RPMI8226 (cell line): ENCODE measurements at regions not wholly inside any gene's neighbourhood (a gene's known extent, or its start where the extent isn't known, plus 50 kb on each side); places are given as distances from the start of the nearest gene placed in this dataset.

Experiments
- DNase-seq: peaks from one replicate; pipeline ENCODE4 v3.0.0-alpha.2; 2015

DNA sequence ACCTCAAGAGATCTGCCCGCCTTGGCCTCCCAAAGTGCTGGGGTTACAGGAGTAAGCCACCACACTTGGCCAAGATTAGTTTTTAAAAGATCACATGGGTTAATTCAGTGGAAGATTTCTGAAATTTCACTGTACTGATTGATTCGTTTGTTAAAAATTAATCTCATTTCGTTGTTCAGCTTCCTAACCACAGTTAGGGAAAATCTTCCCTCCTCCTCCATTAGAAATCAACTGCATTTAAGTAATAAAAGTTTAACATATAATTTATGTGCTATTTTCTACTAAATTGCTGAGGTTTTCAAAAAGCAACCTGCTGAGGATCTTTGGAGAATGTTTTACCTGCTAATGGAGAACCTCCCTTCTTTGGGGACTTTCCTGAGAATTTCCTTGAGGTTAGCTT lies 522.4 kb downstream of the GATA3 start:
- no peak for DNase-seq

GRCh38 chr10:8577686-8578085 lies 523.2 kb downstream of the GATA3 start:
- DNase-seq, result no peak

GRCh38 chr10:8581521-8582225 lies 527.2 kb downstream of the GATA3 start:
- DNase-seq, result no peak

- DNase-seq, result no peak
These were observed 528.6 kb downstream of the GATA3 start for GRCh38 chr10:8583096-8583495.

- no peak for DNase-seq
These were observed 530.2 kb downstream of the GATA3 start for GRCh38 chr10:8584666-8585065.

DNA sequence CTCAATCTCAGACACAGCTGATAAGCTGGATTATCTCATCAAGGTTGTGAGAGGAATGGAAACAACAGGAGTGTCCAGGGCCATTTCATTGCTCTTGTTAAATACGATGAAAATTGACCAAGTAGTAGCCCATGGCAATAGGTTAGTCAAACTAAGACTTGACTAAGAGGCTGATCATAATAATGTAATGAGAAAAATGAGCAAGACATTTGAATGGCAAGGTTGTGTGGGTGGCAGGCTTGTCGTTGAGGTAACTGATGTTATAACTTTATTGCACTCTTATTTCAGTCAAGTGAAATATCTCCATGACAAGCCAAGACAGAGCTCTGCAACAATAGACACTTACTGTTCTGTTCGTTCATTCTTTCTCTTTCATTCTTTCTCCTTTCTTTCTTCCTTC lies 532.0 kb downstream of the GATA3 start:
- DNase-seq, result no peak

DNA sequence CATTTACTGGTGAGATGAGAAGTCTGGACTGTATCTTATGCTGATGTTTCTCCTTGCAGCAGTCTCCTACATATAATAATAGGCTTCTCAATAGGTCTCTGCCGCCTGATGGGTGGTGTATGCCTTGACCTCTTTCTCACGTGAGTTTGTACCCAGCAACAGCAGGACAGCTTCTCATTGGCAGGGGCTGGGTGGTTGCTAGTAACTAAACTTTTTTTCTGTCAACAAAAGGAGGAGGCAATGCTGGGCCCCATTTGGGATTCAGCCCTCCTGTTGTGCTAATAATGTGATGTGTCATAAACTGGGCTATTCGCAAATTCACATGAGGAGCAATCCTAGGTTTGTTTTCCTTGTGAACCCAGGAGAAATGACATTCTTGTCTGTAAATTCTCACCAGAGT lies 533.6 kb downstream of the GATA3 start:
- no peak for DNase-seq

DNA sequence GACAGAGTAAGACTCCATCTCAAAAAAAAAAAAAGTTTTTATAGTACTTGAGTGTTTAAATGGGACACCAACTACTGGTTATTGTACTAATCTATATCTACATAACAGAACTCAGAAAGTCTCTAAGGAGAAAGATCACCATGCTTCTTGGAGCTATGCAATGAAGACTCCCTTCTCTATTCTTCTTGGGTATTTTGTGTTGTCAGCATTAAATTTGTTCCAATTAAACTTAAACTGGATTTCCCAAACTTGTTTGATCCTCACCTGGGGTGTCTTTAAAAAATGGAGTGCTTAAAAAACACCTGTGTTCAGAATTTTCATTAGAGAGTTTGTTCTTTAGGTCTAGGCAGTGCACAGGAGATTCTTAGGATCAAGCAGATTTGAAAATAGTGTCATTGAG lies 536.0 kb downstream of the GATA3 start:
- DNase-seq, result no peak

DNA sequence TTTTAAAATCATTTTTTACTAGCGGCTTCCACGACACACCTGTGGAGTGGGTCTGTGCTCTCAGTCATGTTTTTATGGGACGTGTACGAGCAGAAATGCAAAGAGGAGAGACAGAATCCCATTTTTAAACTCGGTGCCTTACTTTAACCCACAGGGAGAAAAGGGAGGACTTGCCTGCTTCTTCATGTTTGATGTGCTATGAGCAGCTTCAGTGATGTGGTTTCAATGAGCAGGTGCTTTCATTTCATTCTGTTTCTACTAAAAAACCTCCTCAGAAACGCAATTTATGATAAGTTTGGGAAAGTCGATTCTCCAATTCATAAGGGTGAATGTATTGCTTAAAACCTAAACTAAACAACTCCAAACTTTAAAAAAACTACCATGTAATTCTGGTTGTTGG lies 537.2 kb downstream of the GATA3 start:
- DNase-seq, result no peak

- DNase-seq, result no peak
These were observed 539.7 kb downstream of the GATA3 start for GRCh38 chr10:8594176-8594575.

DNA sequence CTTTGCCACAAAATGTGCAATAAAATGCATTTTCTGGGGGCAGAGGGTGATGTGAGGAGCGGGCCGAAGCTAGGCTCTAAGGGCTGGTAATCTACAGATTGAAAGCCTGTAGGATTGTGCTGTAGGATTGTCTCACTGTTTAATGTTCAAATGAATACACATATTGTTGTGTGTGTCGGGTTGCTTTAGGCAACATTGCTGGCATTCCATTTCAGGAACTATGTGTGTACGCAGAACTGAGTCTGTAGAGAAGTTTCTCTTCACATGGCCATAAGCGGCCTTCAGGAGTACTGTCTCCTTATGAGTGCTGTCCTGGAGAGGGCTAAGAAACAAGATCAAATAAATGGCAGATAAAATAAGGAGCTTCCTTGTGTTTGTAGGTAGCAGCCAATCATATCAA lies 540.2 kb downstream of the GATA3 start:
- no peak for DNase-seq

- no peak for DNase-seq
These were observed 540.7 kb downstream of the GATA3 start for GRCh38 chr10:8595140-8595539.

- DNase-seq, result no peak
These were observed 542.5 kb downstream of the GATA3 start for GRCh38 chr10:8596929-8597472.

DNA sequence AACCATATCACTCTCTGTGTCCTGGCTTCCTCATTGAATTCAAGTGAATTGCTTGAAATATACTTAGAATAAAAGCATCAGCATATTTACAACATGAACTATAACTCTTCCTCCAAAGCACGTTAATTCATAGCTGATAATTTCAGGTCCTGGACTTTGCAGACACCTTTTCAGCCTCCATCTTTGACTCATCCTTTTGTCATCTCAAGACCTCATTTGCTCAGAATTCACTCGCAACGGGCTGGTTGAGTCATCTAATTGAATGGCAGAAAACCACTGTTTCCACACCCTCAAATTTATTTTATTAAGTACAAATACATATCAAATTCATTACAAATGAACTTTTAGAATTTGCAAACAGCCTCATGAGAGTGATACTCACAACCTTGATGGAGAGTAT lies 545.7 kb downstream of the GATA3 start:
- no peak for DNase-seq

DNA sequence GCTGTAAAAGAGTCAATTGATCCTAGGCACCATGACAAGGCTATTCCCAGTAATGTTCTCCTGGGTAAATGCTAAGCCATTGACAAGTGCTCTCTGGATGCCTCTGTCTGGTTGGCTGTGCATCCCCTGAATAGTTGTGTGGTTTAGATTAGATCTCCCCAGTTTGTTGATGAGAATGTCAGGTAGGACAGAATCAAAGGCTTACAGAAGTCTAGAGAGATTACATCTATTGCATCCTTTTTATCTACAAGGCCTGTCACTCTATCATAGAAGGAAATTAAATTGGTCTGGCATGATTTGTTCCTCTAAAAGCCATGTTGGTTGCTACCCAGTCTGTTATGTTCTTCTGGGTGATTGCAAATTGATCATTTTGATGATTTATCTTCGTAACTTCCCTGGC lies 548.3 kb downstream of the GATA3 start:
- no peak for DNase-seq

DNA sequence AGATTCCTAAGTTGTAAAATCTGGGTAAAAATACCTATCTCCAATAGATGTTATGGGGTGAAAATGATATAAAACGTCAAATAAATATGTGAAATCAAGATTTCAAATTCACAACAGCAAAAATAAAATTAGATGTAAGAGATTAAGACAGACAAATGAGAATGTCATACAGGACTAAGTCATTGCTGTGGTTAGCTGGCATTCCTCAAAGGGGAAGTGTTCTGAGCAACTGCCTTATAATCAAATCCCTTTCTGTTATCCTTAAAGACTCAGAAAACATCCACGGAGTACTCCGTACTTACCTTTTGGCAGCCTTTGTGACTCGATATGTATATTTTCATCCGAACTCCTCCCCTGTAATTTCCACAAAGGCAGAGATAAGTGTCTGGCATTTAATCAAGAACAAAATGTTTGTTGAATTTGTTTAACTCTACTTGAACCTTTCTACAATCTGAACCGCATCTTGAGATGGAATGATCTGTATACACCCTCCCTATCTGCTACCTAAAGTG lies 559.6 kb downstream of the GATA3 start:
- DNase-seq, result no peak

- no peak for DNase-seq
These were observed 560.6 kb downstream of the GATA3 start for GRCh38 chr10:8615118-8615517.

- DNase-seq, result peak; percentile 8
These were observed 561.7 kb downstream of the GATA3 start for GRCh38 chr10:8616166-8616565.

DNA sequence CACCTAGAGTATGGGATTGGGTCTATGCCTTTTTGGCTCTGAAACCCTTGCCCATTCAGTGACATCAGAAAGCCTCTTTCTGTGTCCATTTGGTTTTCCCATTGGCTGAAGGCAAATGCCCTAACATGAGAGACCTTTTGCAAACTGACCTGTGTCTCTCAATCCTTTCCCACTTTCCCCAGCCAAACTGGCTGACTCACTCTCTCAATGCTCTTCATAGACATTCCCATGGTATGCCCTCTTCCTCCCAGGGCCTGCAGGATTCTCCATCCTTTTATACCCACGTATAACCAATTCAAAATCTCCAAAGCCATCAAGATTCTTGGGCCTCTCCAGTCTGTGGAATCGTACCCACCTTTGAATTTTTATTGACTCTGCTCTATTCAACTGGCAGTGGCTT lies 563.3 kb downstream of the GATA3 start:
- no peak for DNase-seq

GRCh38 chr10:8618834-8619233 lies 564.3 kb downstream of the GATA3 start:
- DNase-seq, result no peak

GRCh38 chr10:8628351-8628750 lies 573.9 kb downstream of the GATA3 start:
- no peak for DNase-seq

DNA sequence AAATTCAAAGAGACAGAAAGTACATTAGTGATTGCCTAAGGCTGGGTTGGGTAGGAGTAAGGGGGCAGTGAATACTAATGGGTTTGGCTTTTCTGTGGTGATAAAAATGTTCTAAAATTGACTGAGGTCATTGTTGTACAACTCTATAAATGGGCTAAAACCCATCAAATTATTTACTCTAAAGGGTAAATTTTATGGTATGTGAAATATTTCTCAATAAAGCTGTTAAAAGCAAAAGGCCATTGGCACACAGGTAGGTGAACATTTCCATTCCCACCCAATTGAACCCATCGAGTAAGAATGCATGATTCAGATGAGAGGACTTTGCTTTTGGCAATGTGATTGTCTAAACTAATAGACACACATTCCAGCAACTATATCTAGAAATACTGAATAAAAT lies 579.4 kb downstream of the GATA3 start:
- DNase-seq, result no peak

DNA sequence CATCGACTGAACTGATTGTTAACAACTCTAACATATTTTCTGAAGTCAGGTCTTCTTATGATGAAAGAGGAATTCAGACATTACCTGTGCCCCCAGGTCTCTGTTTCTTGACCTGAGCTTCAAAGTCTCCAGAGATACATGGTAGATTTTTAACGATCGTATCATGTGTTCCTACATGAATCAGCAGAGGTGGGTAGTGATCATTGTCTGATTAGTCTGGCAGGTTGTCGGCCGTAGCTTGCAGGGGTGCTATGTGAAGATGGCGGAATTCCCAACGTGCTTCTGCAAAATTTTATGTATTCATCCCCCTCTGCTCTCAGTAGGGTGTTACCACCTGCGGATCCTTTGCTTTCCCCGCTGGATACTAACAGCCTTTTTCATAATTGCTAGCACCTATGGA lies 581.9 kb downstream of the GATA3 start:
- DNase-seq, result no peak

GRCh38 chr10:8637640-8638039 lies 583.2 kb downstream of the GATA3 start:
- DNase-seq, result no peak

DNA sequence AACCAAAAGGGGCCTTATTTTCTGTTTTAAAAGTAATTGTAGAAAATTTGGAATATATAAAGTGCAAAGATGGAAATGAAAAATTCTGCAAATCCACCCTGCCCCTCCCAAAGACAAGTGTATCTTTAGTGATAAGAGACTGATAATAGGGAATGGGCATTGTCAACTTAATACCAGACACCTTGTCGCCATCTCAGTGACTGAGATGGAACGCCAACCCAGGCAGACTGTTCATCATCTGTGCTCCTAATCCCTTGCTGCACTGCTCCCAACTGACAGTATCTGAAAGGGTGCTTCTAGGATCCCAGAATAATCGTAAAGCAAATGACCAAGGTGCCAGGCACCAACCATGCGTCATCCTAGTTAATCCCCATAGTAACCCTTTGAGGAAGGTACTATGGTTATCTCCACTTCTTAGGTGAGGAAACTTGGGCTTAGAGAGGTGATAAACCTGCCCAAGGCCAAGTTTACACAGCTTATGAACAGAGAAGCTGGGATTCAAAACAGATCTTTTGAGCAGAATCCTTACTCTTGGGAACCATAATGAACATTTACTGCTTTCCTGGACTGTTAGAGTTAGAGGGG lies 583.7 kb downstream of the GATA3 start:
- DNase-seq, result no peak
